ENCODE measurements at regions not wholly inside any gene's neighbourhood (a gene's known extent, or its start where the extent isn't known, plus 50 kb on each side); places are given as distances from the start of the nearest gene placed in this dataset.

- TF ChIP-seq POLR2A (IDR thresholded peaks at IDR 0.05; ENCODE audit: low read depth, low read length): no peak
- no peak for TF ChIP-seq POLR2AphosphoS5 (IDR thresholded peaks at IDR 0.05; ENCODE audit: low read depth, low read length)
- no peak for TF ChIP-seq TAF1 (IDR thresholded peaks at IDR 0.05; ENCODE audit: low read depth, low read length)
- no peak for TF ChIP-seq SPI1 (IDR thresholded peaks at IDR 0.05; ENCODE audit: low read depth, low read length)
- TF ChIP-seq PAX5 (IDR thresholded peaks at IDR 0.05; ENCODE audit: insufficient read depth, low read length, severe bottlenecking): no peak
Observed at GRCh38 chr3:88979760-88980159, 127.7 kb upstream of the EPHA3 start.

Measured in GM12891 (cell line).